Thoracic aorta (tissue), 2 donors: ENCODE measurements at regions not wholly inside any gene's neighbourhood (a gene's known extent, or its start where the extent isn't known, plus 50 kb on each side); places are given as distances from the start of the nearest gene placed in this dataset.
"Not testable (repeated sequence)": the region's sequence is repeated elsewhere in the genome, so short reads cannot be mapped to it uniquely, and the experiment has no call there.

Source experiments
- ATAC-seq: fragments of 150-250 bp; one replicate; pipeline ENCODE4 v1.8.0; 2017; ENCODE audit warnings: low read depth; ENCODE audit not compliant: insufficient number of reproducible peaks, low FRiP score
- DNase-seq: peaks from one replicate; pipeline ENCODE4 v3.0.0-alpha.2; 2020; ENCODE audit warnings: low spot score
- H3K27ac ChIP-seq, 2 donors: fragments of 200-600 bp; sonication (generic); 1 replicate in 1 of 2; 2 replicates in 1 of 2; pipeline ENCODE4 v1.5.1; 2016; ENCODE audit warnings: mild to moderate bottlenecking in 2 of 2, moderate library complexity in 2 of 2
- H3K27me3 ChIP-seq: fragments of 200-600 bp; sonication (generic); replicated peaks from 2 replicates; pipeline ENCODE4 v1.6.0; 2016; ENCODE audit warnings: mild to moderate bottlenecking; ENCODE audit not compliant: insufficient read depth
- H3K36me3 ChIP-seq: fragments of 200-600 bp; sonication (generic); one replicate; pipeline ENCODE4 v1.5.1; 2016
- H3K4me1 ChIP-seq, 2 donors: fragments of 200-600 bp; sonication (generic); 1 replicate in 1 of 2; 2 replicates in 1 of 2; pipeline versions ENCODE4 v1.5.1 to v1.6.0; 2016; ENCODE audit warnings: low read depth in 2 of 2, mild to moderate bottlenecking in 1 of 2; ENCODE audit not compliant: control insufficient read depth in 1 of 2
- H3K4me3 ChIP-seq: fragments of 200-600 bp; sonication (generic); 2 replicates; pipeline ENCODE4 v1.5.1; 2016; ENCODE audit warnings: mild to moderate bottlenecking
- H3K9me3 ChIP-seq: fragments of 200-600 bp; sonication (generic); 2 replicates; pipeline ENCODE4 v1.5.1; 2016
- TF ChIP-seq, protein P1 (sequence below): fragments of 200-600 bp; sonication (generic); IDR thresholded peaks from one replicate; pipeline ENCODE4 v1.5.1; 2019; ENCODE audit warnings: antibody characterized with exemption

DNA sequence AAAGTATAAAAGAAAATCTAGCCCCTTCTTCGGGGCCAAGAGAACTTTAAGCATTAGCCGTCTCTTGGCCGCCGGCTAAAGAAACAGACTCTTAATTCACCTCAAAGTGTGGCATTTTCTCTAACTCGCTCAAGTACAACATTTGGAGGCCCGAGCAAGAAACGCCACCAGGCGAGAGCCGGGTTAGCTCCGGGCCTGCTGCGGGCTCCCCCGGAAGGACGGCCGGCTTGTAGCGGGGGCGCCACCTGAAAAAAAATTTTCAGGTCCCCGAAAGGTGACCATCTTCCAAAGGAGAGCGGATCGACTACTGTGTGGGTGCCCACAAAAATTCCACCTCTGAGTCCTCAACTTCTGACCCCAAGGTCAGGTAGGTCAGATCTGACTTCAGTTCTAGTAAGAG is 156.0 kb downstream of the DEFB131A start:
- ATAC-seq = no peak
- TF ChIP-seq, protein P1, sequence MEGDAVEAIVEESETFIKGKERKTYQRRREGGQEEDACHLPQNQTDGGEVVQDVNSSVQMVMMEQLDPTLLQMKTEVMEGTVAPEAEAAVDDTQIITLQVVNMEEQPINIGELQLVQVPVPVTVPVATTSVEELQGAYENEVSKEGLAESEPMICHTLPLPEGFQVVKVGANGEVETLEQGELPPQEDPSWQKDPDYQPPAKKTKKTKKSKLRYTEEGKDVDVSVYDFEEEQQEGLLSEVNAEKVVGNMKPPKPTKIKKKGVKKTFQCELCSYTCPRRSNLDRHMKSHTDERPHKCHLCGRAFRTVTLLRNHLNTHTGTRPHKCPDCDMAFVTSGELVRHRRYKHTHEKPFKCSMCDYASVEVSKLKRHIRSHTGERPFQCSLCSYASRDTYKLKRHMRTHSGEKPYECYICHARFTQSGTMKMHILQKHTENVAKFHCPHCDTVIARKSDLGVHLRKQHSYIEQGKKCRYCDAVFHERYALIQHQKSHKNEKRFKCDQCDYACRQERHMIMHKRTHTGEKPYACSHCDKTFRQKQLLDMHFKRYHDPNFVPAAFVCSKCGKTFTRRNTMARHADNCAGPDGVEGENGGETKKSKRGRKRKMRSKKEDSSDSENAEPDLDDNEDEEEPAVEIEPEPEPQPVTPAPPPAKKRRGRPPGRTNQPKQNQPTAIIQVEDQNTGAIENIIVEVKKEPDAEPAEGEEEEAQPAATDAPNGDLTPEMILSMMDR = no peak

GRCh38 chr4:9602389-9602914 is 158.2 kb downstream of the DEFB131A start:
- H3K9me3 ChIP-seq = no peaks in the 10 kb centered on the region
- H3K27ac ChIP-seq = no peak overlapping the region
- no peak overlapping the region for H3K4me3 ChIP-seq
- ATAC-seq (no peak), DNase-seq (no peak)
- H3K36me3 ChIP-seq = no peaks in the 10 kb centered on the region
- no peaks in the 10 kb centered on the region for H3K4me1 ChIP-seq
- TF ChIP-seq, protein P1 = no peak
- H3K27me3 ChIP-seq = no peaks in the 10 kb centered on the region

More for the DNA sequence above, 156.0 kb downstream of the DEFB131A start:
- H3K9me3 ChIP-seq = no peaks in the 10 kb centered on the region
- no peaks in the 10 kb centered on the region for H3K36me3 ChIP-seq
- H3K4me1 ChIP-seq = no peaks in the 10 kb centered on the region
- no peaks in the 10 kb centered on the region for H3K27me3 ChIP-seq
- no peak for DNase-seq
- H3K27ac ChIP-seq = no peak overlapping the region
- H3K4me3 ChIP-seq = no peak overlapping the region

- H3K27me3 ChIP-seq, DNase-seq, H3K4me1 ChIP-seq, ATAC-seq, H3K36me3 ChIP-seq, H3K27ac ChIP-seq, H3K9me3 ChIP-seq: not testable (repeated sequence)
- H3K4me3 ChIP-seq = peak overlapping the region; percentile 46
Observed at GRCh38 chr4:9604031-9604892, 160.0 kb downstream of the DEFB131A start.

DNA sequence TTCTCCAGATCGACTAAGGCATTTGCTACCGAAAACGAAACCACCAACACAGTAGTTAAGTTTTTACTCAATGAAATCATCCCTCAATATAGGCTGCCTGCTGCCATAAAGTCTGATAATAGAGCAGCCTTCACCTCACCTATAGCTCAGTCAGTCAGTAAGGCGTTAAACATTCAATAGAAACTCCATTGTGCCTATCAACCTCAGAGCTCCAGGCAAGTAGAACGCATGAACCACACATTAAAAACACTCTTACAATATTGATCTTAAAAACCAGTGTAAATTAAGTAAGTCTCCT is 160.6 kb downstream of the DEFB131A start:
- H3K36me3 ChIP-seq, ATAC-seq, H3K27ac ChIP-seq, H3K4me1 ChIP-seq, H3K9me3 ChIP-seq, H3K4me3 ChIP-seq, DNase-seq, H3K27me3 ChIP-seq: not testable (repeated sequence)

DNA sequence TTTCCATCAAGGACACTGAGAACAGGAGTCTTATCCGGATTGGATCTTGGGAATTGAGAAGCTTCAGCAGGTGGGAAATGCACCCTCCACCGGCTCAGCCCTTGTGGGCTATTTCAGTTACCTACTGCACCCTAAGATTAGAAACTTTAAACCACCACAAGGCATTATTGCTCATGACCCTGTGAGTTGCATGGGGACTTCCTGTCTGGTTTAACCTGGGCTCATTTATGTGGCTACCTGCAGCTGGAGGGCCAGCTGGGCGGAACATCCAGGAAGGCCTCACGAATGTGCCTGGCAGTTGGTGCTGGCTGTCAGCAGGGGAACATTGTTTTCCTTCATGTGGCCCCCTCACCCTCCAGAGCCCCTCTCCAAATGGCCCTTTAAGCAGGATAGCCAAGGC is 164.1 kb downstream of the DEFB131A start:
- H3K9me3 ChIP-seq = no peaks in the 10 kb centered on the region
- H3K27ac ChIP-seq = no peak overlapping the region
- H3K4me1 ChIP-seq = no peaks in the 10 kb centered on the region
- TF ChIP-seq, protein P1 = no peak
- no peak overlapping the region for H3K4me3 ChIP-seq
- no peak for ATAC-seq
- no peaks in the 10 kb centered on the region for H3K36me3 ChIP-seq
- DNase-seq = no peak
- H3K27me3 ChIP-seq = no peaks in the 10 kb centered on the region

GRCh38 chr4:9610321-9610720 is 166.1 kb downstream of the DEFB131A start:
- H3K27me3 ChIP-seq, DNase-seq, ATAC-seq, H3K27ac ChIP-seq, H3K4me1 ChIP-seq, H3K9me3 ChIP-seq, H3K4me3 ChIP-seq, H3K36me3 ChIP-seq: not testable (repeated sequence)
